ENCODE measurements at regions not wholly inside any gene's neighbourhood (a gene's known extent, or its start where the extent isn't known, plus 50 kb on each side); places are given as distances from the start of the nearest gene placed in this dataset.

- TF ChIP-seq CTCF (IDR thresholded peaks at IDR 0.05) (no peak), EZH2 (IDR thresholded peaks at IDR 0.05) (no peak)
Measured at GRCh38 chr6:139868576-139868975, 494.1 kb upstream of the CITED2 start.
